NCI-H460 (cell line): ENCODE measurements at regions not wholly inside any gene's neighbourhood (a gene's known extent, or its start where the extent isn't known, plus 50 kb on each side); places are given as distances from the start of the nearest gene placed in this dataset.
"Not testable (repeated sequence)": the region's sequence is repeated elsewhere in the genome, so short reads cannot be mapped to it uniquely, and the experiment has no call there.

Experiments used
- DNase-seq: peaks from one replicate; pipeline ENCODE4 v3.0.0-alpha.2; 2016; ENCODE audit warnings: low read depth; ENCODE audit errors: extremely low read depth

DNA sequence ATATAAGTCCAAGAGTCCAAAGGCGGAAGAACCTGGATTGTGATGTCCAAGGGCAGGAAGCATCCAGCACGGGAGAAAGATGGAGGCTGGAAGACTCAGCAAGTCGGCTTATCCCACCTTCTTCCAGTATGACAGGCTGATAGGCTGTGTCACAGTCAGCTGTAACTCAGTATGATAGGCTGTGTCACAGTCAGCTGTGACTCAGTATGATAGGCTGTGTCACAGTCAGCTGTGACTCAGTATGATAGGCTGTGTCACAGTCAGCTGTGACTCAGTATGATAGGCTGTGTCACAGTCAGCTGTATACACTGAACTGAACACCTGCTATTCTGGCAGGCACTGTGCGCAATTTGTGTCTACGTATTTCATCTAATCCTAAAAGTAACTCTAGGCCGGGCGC lies 271.9 kb downstream of the LRATD1 start:
- not testable (repeated sequence) for DNase-seq

- DNase-seq: no peak
These were observed 273.1 kb downstream of the LRATD1 start for GRCh38 chr2:14905571-14905970.

- DNase-seq: no peak
These were observed 274.6 kb downstream of the LRATD1 start for GRCh38 chr2:14907014-14907612.

GRCh38 chr2:14909795-14910194 lies 277.3 kb downstream of the LRATD1 start:
- no peak for DNase-seq

GRCh38 chr2:14910654-14911053 lies 278.1 kb downstream of the LRATD1 start:
- DNase-seq: no peak

- no peak for DNase-seq
These were observed 283.5 kb downstream of the LRATD1 start for GRCh38 chr2:14915983-14916382.

GRCh38 chr2:14923820-14924580 lies 291.5 kb downstream of the LRATD1 start:
- no peak for DNase-seq

DNA sequence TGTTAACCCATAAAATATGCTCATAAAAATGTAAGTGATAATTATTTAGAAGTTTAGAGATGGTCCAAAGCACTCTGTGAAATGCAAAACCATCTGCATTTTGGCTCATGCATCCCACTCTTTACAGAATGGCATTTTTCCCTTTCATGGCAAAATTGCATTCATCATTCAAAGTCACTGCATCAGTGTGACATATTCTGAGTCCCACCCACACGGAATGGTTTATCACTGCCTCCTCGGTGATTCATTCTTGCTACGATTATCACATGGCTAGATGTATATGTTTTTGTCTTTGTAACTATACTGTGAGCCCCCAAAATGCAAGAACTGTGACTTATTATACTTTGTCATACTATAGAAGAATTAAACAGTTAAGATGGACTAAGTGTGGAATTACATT lies 293.0 kb downstream of the LRATD1 start:
- no peak for DNase-seq

DNA sequence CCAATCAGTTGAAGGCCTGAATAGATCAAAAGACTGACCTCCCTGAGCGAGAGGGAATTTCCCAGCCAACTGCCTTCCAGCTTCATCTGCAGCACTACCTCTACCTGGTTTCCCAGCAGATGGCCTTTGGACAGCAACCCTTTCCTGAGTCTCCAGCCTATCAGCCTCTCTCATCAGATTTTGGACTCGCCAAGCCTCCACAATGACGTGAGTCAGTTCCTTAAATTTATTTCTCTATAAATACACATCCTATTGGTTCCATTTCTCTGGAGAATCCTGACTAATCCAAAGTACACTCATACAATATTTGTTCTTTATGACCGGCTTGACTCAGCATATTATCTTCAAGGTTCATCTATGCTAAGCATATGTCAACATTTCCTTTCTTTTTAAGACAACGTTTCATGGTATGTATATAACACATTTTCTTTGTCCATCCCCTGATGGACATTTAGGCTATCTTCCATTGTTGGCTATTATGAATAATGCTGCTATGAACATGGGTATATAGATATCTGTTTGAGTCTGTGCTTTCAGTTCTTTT lies 294.6 kb downstream of the LRATD1 start:
- DNase-seq: no peak

GRCh38 chr2:14928056-14928455 lies 295.5 kb downstream of the LRATD1 start:
- no peak for DNase-seq

DNA sequence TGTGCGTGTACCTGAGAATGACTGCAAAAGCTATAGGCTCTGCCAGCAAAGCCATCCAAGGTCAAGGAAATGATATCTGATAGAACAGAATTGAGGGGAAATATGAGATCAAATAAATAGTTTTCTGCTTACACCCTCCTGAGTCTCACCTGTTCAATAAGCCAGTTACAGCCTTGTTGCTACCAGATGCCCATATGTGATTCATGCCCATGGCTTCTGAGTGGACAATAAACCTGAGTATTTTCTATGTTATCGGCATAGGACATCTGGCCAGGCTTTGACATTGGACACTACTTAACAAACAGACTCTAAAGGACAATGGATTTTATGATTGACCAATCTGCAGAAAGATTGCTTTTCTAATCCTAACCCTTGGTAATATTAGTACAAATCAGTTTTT lies 297.9 kb downstream of the LRATD1 start:
- DNase-seq: no peak

- DNase-seq: no peak
These were observed 299.8 kb downstream of the LRATD1 start for GRCh38 chr2:14932285-14932684.

- no peak for DNase-seq
These were observed 301.2 kb downstream of the LRATD1 start for GRCh38 chr2:14933753-14934152.

DNA sequence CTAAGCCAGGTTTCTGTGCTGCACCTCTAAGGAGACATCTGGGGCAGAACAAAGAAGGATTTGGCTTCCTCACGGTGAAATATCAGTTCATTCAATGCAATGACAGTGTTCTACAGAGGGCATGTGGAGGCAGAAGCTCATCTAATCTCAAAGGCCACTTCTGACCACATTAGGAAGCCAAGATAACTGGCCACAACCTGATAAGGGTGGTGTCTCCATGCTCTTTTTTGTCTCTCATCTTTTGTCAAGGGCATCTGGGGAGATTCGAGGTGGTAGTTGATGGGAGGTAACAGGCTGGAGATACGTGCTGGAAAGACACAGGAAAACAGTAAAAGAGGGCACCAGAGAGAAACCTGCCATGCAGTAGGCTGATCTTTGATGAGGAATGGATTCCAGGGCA lies 303.9 kb downstream of the LRATD1 start:
- DNase-seq: no peak

- no peak for DNase-seq
These were observed 304.8 kb downstream of the LRATD1 start for GRCh38 chr2:14937336-14937735.

DNA sequence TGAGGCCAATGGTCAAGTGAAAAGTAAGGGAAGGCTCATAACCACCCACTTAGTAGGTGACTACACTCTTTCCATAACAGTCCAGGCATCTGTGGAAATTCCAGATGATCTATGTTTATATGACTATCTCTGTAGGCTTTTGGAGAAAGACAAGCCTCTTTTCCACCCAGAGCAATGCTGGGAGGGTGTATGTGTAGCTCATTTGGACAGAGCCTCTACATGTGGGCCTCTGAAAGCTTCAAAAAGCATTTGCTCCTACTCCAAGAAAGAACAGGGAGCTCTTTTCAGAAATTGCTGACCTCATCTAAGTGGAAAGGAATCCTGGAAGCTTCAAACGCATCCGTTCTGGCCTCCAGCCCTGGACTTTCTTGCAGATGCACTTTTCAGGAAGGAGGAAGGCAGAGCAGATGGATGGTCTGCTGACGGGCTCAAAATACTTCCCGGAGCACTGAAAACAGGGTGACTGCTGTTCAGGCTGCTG lies 308.7 kb downstream of the LRATD1 start:
- DNase-seq: no peak

DNA sequence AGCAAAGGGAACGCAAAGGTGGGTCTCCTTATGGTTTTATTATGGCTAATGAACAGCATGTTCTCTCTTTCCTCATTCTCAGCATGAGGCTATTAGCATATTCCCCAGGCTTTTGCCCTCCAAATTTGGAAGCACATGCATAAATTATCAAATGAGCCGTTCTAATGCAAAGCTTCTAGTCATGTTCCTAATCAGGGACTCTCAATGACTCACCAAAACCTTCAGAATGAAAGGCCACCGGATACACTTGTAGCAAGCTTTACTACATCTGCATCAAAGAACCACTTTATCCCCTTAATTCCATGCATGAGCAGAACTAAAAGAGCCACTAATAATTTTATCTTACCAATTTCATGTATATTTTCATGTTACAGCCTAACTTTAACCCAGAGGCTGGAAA lies 310.5 kb downstream of the LRATD1 start:
- DNase-seq: no peak

GRCh38 chr2:14944562-14945346 lies 312.2 kb downstream of the LRATD1 start:
- DNase-seq: no peak

DNA sequence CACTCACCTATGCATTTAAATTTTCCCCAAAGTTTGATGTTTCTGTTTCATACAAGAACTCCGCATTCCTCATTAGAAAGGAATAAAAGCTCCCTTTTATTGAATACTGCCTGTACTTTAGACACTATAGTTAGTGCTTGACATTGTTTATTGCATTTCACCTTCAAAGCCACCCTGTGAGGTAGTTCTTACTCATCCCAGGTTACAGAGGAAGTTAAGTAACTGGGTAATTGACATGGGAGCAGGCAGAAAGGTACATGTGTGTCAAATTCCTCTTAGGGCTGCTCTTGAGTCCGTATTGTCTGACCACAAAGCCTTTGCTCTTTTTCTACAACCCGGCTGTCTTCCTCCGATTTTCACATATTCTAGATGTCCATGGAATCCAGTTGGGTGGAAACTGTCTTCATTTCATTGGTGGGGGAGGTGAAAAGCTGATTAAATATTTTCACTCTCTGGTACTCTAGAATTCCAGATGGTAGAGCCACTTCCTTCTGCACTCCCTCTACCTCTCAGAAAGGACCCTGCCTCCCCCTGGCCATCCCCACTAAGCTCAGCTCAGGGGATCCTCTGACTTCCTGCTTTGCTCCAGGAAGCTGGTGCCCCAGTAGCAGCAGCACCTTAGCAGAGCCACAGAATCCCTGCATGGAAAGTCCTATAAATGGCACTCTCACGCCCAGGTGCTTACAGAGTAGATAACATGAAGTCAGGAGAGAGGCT lies 319.2 kb downstream of the LRATD1 start:
- DNase-seq: no peak

- no peak for DNase-seq
These were observed 320.0 kb downstream of the LRATD1 start for GRCh38 chr2:14952400-14952963.
